ENCODE measurements at regions not wholly inside any gene's neighbourhood (a gene's known extent, or its start where the extent isn't known, plus 50 kb on each side); places are given as distances from the start of the nearest gene placed in this dataset.

GRCh38 chr2:2879071-2879470 lies 498.5 kb downstream of the EIPR1 start (continued):
- TF ChIP-seq PHF8 (conservative IDR thresholded peaks at IDR 0.05; ENCODE audit: low read depth, low read length), result no peak
- no peak for TF ChIP-seq ATF3 (IDR thresholded peaks at IDR 0.05; ENCODE audit: insufficient read depth, low read depth, low read length)

All from H1 (cell line).